HL-60 (cell line): ENCODE measurements at regions not wholly inside any gene's neighbourhood (a gene's known extent, or its start where the extent isn't known, plus 50 kb on each side); places are given as distances from the start of the nearest gene placed in this dataset.

Experiments
- DNase-seq, 2 experiments: peaks; one replicate each; pipeline ENCODE4 v3.0.0-alpha.2; 2010 to 2020; ENCODE audit warnings: low read depth in 1 of 2, low spot score in 1 of 2
- H3K27ac ChIP-seq: fragments of 250-450 bp; sonication (Bioruptor Pico); replicated peaks from 2 replicates; pipeline ENCODE4 v1.5.1; 2020; ENCODE audit warnings: mild to moderate bottlenecking, moderate library complexity
- H3K27me3 ChIP-seq: fragments of 250-450 bp; sonication (Bioruptor Pico); 2 replicates; pipeline ENCODE4 v1.5.1; 2021; ENCODE audit warnings: mild to moderate bottlenecking, moderate library complexity; ENCODE audit not compliant: insufficient read depth, poor library complexity, severe bottlenecking
- H3K4me3 ChIP-seq: replicated peaks from 2 replicates; pipeline ENCODE4 v1.5.1; 2011; ENCODE audit warnings: mild to moderate bottlenecking, control low read depth, low read length; ENCODE audit not compliant: insufficient read depth
- CTCF ChIP-seq: IDR thresholded peaks from one replicate; pipeline ENCODE4 v1.5.1; 2011; ENCODE audit warnings: low read length, control low read depth, inconsistent platforms; ENCODE audit not compliant: insufficient read depth
- GABPA ChIP-seq: IDR thresholded peaks from 2 replicates; pipeline ENCODE4 v1.6.1; 2012; ENCODE audit warnings: low read depth
- POLR2AphosphoS5 ChIP-seq: IDR thresholded peaks from 2 replicates; pipeline ENCODE4 v1.6.1; 2012; ENCODE audit warnings: low read depth
- REST ChIP-seq: IDR thresholded peaks from 2 replicates; pipeline ENCODE4 v1.6.1; 2012; ENCODE audit warnings: low read depth; ENCODE audit not compliant: insufficient replicate concordance
- SPI1 ChIP-seq: IDR thresholded peaks from 2 replicates; pipeline ENCODE4 v1.6.1; 2012; ENCODE audit warnings: low read depth, mild to moderate bottlenecking, borderline replicate concordance

- Histone ChIP-seq H3K27me3 (no peaks in the 10 kb centered on the region), H3K4me3 (no peak overlapping the region), H3K27ac (no peak overlapping the region)
- TF ChIP-seq REST (no peak), SPI1 (no peak), POLR2AphosphoS5 (no peak)
- no peak for DNase-seq
Observed at GRCh38 chr2:211270257-211270656, 713.9 kb downstream of the CPS1 start.

GRCh38 chr2:211281430-211282073 lies 725.2 kb downstream of the CPS1 start:
- Histone ChIP-seq H3K4me3 (no peak overlapping the region), H3K27ac (no peak overlapping the region), H3K27me3 (no peaks in the 10 kb centered on the region)
- no peak for TF ChIP-seq GABPA
- TF ChIP-seq REST: no peak
- no peak for TF ChIP-seq POLR2AphosphoS5
- TF ChIP-seq SPI1: no peak
- no peak for TF ChIP-seq CTCF
- no peak for DNase-seq

- no peaks in the 10 kb centered on the region for H3K27me3 ChIP-seq
- TF ChIP-seq SPI1: no peak
- TF ChIP-seq REST: no peak
- no peak for TF ChIP-seq GABPA
- no peak for TF ChIP-seq CTCF
- no peak for TF ChIP-seq POLR2AphosphoS5
- H3K27ac ChIP-seq: no peak overlapping the region
- no peak overlapping the region for H3K4me3 ChIP-seq
- DNase-seq: no peak
Observed at GRCh38 chr2:211302676-211303075, 746.3 kb downstream of the CPS1 start.
